Stromal cell of bone marrow (primary cell): ENCODE measurements at regions not wholly inside any gene's neighbourhood (a gene's known extent, or its start where the extent isn't known, plus 50 kb on each side); places are given as distances from the start of the nearest gene placed in this dataset.

ENCODE experiments used
- DNase-seq: peaks from one replicate; pipeline ENCODE4 v3.0.0-alpha.2; 2012; ENCODE audit warnings: low read depth

- DNase-seq: no peak
Observed at GRCh38 chr7:156305351-156305750, 335.2 kb upstream of the RNF32 start.

GRCh38 chr7:156282816-156283215 is 357.8 kb upstream of the RNF32 start:
- no peak for DNase-seq

GRCh38 chr7:156279635-156280034 is 360.9 kb upstream of the RNF32 start:
- DNase-seq: no peak

GRCh38 chr7:156275292-156275691 is 365.3 kb upstream of the RNF32 start:
- DNase-seq: no peak

GRCh38 chr7:156274557-156274956 is 366.0 kb upstream of the RNF32 start:
- no peak for DNase-seq

- DNase-seq: no peak
Observed at GRCh38 chr7:156261581-156261980, 379.0 kb upstream of the RNF32 start.

GRCh38 chr7:156257904-156258303 is 382.7 kb upstream of the RNF32 start:
- no peak for DNase-seq

- no peak for DNase-seq
Observed at GRCh38 chr7:156255635-156256034, 384.9 kb upstream of the RNF32 start.

- no peak for DNase-seq
Observed at GRCh38 chr7:156251861-156252260, 388.7 kb upstream of the RNF32 start.

GRCh38 chr7:156240532-156240931 is 400.0 kb upstream of the RNF32 start:
- no peak for DNase-seq

GRCh38 chr7:156238366-156239133 is 402.0 kb upstream of the RNF32 start:
- no peak for DNase-seq

GRCh38 chr7:156237614-156238013 is 403.0 kb upstream of the RNF32 start:
- no peak for DNase-seq

- no peak for DNase-seq
Observed at GRCh38 chr7:156236936-156237599, 403.5 kb upstream of the RNF32 start.

GRCh38 chr7:156236181-156236889 is 404.2 kb upstream of the RNF32 start:
- no peak for DNase-seq

- no peak for DNase-seq
Observed at GRCh38 chr7:156234666-156235494, 405.7 kb upstream of the RNF32 start.

- no peak for DNase-seq
Observed at GRCh38 chr7:156234192-156234591, 406.4 kb upstream of the RNF32 start.

- DNase-seq: no peak
Observed at GRCh38 chr7:156232931-156233705, 407.5 kb upstream of the RNF32 start.

GRCh38 chr7:156230576-156230975 is 410.0 kb upstream of the RNF32 start:
- DNase-seq: no peak

GRCh38 chr7:156224833-156225225 is 412.6 kb upstream of the SHH start:
- DNase-seq: no peak

GRCh38 chr7:156223935-156224832 is 411.9 kb upstream of the SHH start:
- no peak for DNase-seq
